Posterior vena cava (tissue), 2 donors: ENCODE measurements at regions not wholly inside any gene's neighbourhood (a gene's known extent, or its start where the extent isn't known, plus 50 kb on each side); places are given as distances from the start of the nearest gene placed in this dataset.
"Not testable (repeated sequence)": the region's sequence is repeated elsewhere in the genome, so short reads cannot be mapped to it uniquely, and the experiment has no call there.

Experiments used
- DNase-seq: peaks from one replicate; pipeline ENCODE4 v3.0.0-alpha.2; 2020; ENCODE audit warnings: low spot score
- intact Hi-C, 2 donors: fragments of 100-400 bp; cut with DNase I; formaldehyde crosslinking; loops; one replicate each; pipeline versions ENCODE4 v1.14.1 to v1.14.2; 2022 to 2023
- donor health status: DM: yes; HTN: yes; CAD: no.
- donor health status: DM: yes; HTN: yes; CAD: no.

- DNase-seq, intact Hi-C loops: not testable (repeated sequence)
Observed at GRCh38 chr14:106477600-106477999, 951.2 kb downstream of the TMEM121 start.

- intact Hi-C loops, DNase-seq: not testable (repeated sequence)
Observed at GRCh38 chr14:106480287-106480686, 953.9 kb downstream of the TMEM121 start.

- intact Hi-C loops = not testable (repeated sequence)
Observed at GRCh38 chr14:106482213-106482612, 955.8 kb downstream of the TMEM121 start.

GRCh38 chr14:106487600-106487999 is 961.2 kb downstream of the TMEM121 start:
- no peak for DNase-seq
- intact Hi-C loops = no loop called here

More at GRCh38 chr14:106482213-106482612, 955.8 kb downstream of the TMEM121 start:
- not testable (repeated sequence) for DNase-seq

GRCh38 chr14:106488291-106488690 is 961.9 kb downstream of the TMEM121 start:
- intact Hi-C loops = no loop called here
- no peak for DNase-seq

- no peak for DNase-seq
- intact Hi-C loops = no loop called here
Observed at GRCh38 chr14:106489112-106489881, 962.9 kb downstream of the TMEM121 start.

- intact Hi-C loops = no loop called here
- DNase-seq = no peak
Observed at GRCh38 chr14:106490442-106490841, 964.1 kb downstream of the TMEM121 start.

GRCh38 chr14:106491851-106492250 is 965.5 kb downstream of the TMEM121 start:
- intact Hi-C loops = no loop called here
- DNase-seq = no peak

GRCh38 chr14:106493962-106494823 is 967.8 kb downstream of the TMEM121 start:
- DNase-seq = no peak
- intact Hi-C loops = no loop called here

GRCh38 chr14:106500571-106500970 is 974.2 kb downstream of the TMEM121 start:
- intact Hi-C loops = no loop called here
- no peak for DNase-seq

- intact Hi-C loops = no loop called here
- DNase-seq = no peak
Observed at GRCh38 chr14:106501898-106502297, 975.5 kb downstream of the TMEM121 start.

GRCh38 chr14:106505366-106505765 is 979.0 kb downstream of the TMEM121 start:
- DNase-seq = no peak
- intact Hi-C loops = no loop called here

- intact Hi-C loops = no loop called here
- DNase-seq = no peak
Observed at GRCh38 chr14:106506881-106507305, 980.5 kb downstream of the TMEM121 start.

GRCh38 chr14:106507354-106507753 is 981.0 kb downstream of the TMEM121 start:
- no peak for DNase-seq
- intact Hi-C loops = no loop called here

GRCh38 chr14:106508216-106508615 is 981.8 kb downstream of the TMEM121 start:
- intact Hi-C loops = no loop called here
- no peak for DNase-seq

GRCh38 chr14:106509176-106509575 is 982.8 kb downstream of the TMEM121 start:
- DNase-seq = no peak
- intact Hi-C loops = no loop called here

- intact Hi-C loops = no loop called here
- no peak for DNase-seq
Observed at GRCh38 chr14:106509807-106510206, 983.4 kb downstream of the TMEM121 start.

- DNase-seq = no peak
- intact Hi-C loops = no loop called here
Observed at GRCh38 chr14:106511006-106511799, 984.8 kb downstream of the TMEM121 start.

GRCh38 chr14:106511800-106512198 is 985.4 kb downstream of the TMEM121 start:
- intact Hi-C loops = no loop called here
- no peak for DNase-seq

GRCh38 chr14:106513302-106513701 is 986.9 kb downstream of the TMEM121 start:
- intact Hi-C loops = no loop called here
- DNase-seq = no peak
